ENCODE measurements at regions not wholly inside any gene's neighbourhood (a gene's known extent, or its start where the extent isn't known, plus 50 kb on each side); places are given as distances from the start of the nearest gene placed in this dataset.

DNA sequence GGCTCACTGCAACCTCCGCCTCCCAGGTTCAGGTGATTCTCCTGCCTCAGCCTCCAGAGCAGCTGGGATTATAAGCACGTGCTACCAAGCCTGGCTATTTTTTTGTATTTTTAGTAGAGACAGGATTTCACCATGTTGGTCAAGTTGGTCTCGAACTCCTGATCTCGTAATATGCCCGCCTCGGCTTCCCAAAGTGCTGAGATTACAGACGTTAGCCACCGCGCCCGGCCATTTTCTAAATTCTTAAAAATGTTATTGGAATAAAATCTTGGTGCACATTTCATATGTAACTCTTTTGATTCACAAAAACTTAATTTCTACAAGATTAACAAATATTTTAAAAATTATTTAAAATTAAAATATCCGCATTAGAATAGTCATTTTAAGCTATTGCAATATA is 1480.3 kb upstream of the SPRY2 start:
- H3K4me3 ChIP-seq (ENCODE audit: low read depth, low read length) = no peak overlapping the region
- TF ChIP-seq, protein P1, sequence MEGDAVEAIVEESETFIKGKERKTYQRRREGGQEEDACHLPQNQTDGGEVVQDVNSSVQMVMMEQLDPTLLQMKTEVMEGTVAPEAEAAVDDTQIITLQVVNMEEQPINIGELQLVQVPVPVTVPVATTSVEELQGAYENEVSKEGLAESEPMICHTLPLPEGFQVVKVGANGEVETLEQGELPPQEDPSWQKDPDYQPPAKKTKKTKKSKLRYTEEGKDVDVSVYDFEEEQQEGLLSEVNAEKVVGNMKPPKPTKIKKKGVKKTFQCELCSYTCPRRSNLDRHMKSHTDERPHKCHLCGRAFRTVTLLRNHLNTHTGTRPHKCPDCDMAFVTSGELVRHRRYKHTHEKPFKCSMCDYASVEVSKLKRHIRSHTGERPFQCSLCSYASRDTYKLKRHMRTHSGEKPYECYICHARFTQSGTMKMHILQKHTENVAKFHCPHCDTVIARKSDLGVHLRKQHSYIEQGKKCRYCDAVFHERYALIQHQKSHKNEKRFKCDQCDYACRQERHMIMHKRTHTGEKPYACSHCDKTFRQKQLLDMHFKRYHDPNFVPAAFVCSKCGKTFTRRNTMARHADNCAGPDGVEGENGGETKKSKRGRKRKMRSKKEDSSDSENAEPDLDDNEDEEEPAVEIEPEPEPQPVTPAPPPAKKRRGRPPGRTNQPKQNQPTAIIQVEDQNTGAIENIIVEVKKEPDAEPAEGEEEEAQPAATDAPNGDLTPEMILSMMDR (IDR thresholded peaks at IDR 0.05; ENCODE audit: low read depth, low read length) = no peak

DNA sequence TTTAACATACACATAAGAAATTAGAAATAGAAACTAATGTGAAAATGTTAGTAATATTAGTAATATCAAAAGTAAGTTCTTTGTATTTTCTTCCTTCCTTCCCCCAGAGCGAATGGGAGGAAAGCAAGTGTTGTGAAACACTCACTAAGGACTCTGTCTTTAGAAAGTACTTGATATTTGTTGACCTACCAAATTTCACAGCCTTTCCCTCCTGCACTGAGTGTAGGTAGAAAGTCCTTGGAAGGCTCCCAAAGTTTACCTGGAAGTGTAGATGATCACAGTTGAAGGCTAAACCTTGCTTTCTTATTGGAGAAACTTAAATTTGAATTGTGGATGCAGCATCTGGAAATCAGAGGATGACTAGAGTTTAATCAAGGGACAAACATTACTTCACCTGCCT is 1459.5 kb upstream of the SPRY2 start:
- TF ChIP-seq, protein P1 (IDR thresholded peaks at IDR 0.05; ENCODE audit: low read depth, low read length) = no peak

DNA sequence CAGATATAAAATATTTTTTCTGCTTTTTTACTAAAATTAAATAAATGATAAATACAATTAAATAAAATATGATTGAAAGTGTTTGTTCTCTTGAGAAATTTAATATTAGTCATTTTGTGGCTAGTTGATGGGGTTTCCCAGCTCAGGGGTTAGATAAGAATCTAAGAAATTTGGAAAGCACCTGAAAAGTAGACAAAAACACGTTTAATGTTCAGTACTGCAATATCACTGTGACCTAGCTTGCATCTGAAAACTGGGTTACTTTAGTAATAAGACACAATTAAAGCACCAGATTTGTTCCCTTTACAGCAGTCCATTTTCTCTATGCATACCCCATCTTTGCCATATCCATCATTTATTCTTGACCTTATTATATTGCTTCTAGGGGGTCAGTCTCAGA is 1454.8 kb upstream of the SPRY2 start:
- TF ChIP-seq, protein P1 (IDR thresholded peaks at IDR 0.05; ENCODE audit: low read depth, low read length) = no peak
- H3K4me3 ChIP-seq (ENCODE audit: low read depth, low read length) = no peak overlapping the region

More for the DNA sequence above, 1459.5 kb upstream of the SPRY2 start:
- no peak overlapping the region for H3K4me3 ChIP-seq (ENCODE audit: low read depth, low read length)

DNA sequence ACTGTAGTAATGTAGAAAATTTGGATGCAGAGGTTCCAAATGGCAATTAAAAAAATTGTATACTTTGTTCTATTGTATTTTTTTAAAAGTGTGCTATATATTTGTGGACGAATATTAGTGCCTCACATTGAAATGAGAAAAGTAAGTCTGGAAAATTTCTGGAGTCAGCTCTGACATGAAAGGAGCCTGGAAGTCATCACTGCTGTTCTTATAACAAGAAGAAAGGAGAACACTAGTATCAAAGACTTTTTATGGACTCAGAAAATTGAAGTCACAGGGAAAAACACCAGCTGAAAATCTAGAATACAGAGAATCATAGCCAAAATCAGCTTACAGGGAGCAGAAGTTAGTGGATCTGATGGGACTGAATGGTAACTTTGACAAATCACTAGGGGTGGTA is 1450.7 kb upstream of the SPRY2 start:
- H3K4me3 ChIP-seq (ENCODE audit: low read depth, low read length) = no peak overlapping the region
- TF ChIP-seq, protein P1 (IDR thresholded peaks at IDR 0.05; ENCODE audit: low read depth, low read length) = no peak

DNA sequence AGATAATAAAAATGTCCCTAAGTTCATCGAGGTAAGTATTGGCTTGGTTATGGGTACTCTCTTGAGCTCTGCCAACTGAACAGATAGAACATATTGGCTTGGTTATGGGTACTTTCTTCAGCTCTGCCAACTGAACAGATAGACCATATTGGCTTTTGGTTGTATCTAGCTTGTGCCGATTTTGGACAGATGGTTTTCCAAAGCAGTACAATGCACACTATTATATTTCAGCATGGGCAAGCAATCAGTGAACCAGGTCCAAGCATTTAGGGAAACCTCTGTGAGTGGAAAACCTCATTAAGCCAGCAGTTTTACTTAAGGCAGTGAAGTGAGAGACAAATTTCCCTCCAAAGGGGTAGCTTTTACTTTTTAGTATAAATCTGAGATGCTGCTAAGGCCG is 1440.5 kb upstream of the SPRY2 start:
- no peak overlapping the region for H3K4me3 ChIP-seq (ENCODE audit: low read depth, low read length)
- TF ChIP-seq, protein P1 (IDR thresholded peaks at IDR 0.05; ENCODE audit: low read depth, low read length) = no peak

GRCh38 chr13:81779876-81780275 is 1439.0 kb upstream of the SPRY2 start:
- TF ChIP-seq, protein P1 (IDR thresholded peaks at IDR 0.05; ENCODE audit: low read depth, low read length) = no peak
- H3K4me3 ChIP-seq (ENCODE audit: low read depth, low read length) = no peak overlapping the region

DNA sequence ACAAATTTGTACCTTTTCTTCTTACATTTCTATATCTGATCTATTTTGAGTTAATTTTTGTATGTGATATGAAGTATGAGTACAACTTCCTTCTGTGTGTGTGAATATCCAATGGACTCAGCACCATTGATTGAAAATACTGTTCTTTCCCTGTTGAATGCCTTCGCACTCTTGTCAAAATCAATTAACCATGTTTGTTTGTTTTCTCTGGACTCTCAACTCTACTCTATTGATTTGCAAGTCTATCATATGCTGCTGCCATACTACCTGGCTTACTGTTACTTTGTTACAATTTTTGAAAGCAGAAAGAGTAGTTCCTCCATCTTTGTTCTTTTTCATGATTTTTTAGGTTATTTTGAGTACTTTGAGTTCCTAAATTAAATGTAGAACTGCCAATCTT is 1437.4 kb upstream of the SPRY2 start:
- TF ChIP-seq, protein P1 (IDR thresholded peaks at IDR 0.05; ENCODE audit: low read depth, low read length) = no peak
- no peak overlapping the region for H3K4me3 ChIP-seq (ENCODE audit: low read depth, low read length)

Measured in WI38 (cell line).